CD14-positive monocyte (primary cell): ENCODE measurements at regions not wholly inside any gene's neighbourhood (a gene's known extent, or its start where the extent isn't known, plus 50 kb on each side); places are given as distances from the start of the nearest gene placed in this dataset.

Source experiments
- DNase-seq, 3 donors: peaks; one replicate each; pipeline ENCODE4 v3.0.0-alpha.2; 2011 to 2022
- H2AFZ ChIP-seq: 2 replicates; pipeline ENCODE4 v1.6.0; 2012; ENCODE audit warnings: mild to moderate bottlenecking, low read depth, low read length, inconsistent platforms; ENCODE audit not compliant: insufficient read depth, poor library complexity, severe bottlenecking
- H3K27ac ChIP-seq, 2 donors: 1 replicate in 1 of 2; 2 replicates in 1 of 2; pipeline ENCODE4 v1.5.1; 2012 to 2013; ENCODE audit warnings: low read length in 2 of 2, control low read depth in 1 of 2, inconsistent platforms in 1 of 2, low read depth in 1 of 2, mild to moderate bottlenecking in 1 of 2
- H3K27me3 ChIP-seq, 2 donors: one replicate each; pipeline versions ENCODE4 v1.6.0 to v1.6.1; 2011 to 2013; ENCODE audit warnings: low read length in 2 of 2; ENCODE audit not compliant: control insufficient read depth in 2 of 2, insufficient read depth in 2 of 2
- H3K36me3 ChIP-seq, 2 donors: replicated peaks in 1 of 2; 1 replicate in 1 of 2; 2 replicates in 1 of 2; pipeline versions ENCODE4 v1.5.1 to v1.6.1; 2012 to 2013; ENCODE audit warnings: low read length in 2 of 2, control low read depth in 1 of 2, inconsistent platforms in 1 of 2, mild to moderate bottlenecking in 1 of 2; ENCODE audit not compliant: insufficient read depth in 2 of 2, control insufficient read depth in 1 of 2
- H3K4me1 ChIP-seq, 2 donors: 1 replicate in 1 of 2; 2 replicates in 1 of 2; pipeline versions ENCODE4 v1.5.1 to v1.6.1; 2012 to 2013; ENCODE audit warnings: low read length in 2 of 2, control low read depth in 1 of 2, inconsistent platforms in 1 of 2, mild to moderate bottlenecking in 1 of 2, moderate library complexity in 1 of 2; ENCODE audit not compliant: insufficient read depth in 2 of 2, control insufficient read depth in 1 of 2
- H3K4me2 ChIP-seq: replicated peaks from 2 replicates; pipeline ENCODE3; 2012; ENCODE audit warnings: low read length, moderate library complexity, mild to moderate bottlenecking; ENCODE audit not compliant: poor library complexity, severe bottlenecking; ENCODE audit errors: extremely low read depth
- H3K4me3 ChIP-seq, 3 experiments: fragments of 200-600 bp in 1 of 3; sonication (generic) in 1 of 3; replicated peaks in 1 of 3; 1 replicate in 2 of 3; 2 replicates in 1 of 3; pipeline ENCODE4 v1.5.1; 2011 to 2013; ENCODE audit warnings: low read length in 3 of 3, mild to moderate bottlenecking in 3 of 3, control low read depth in 2 of 3, low read depth in 2 of 3, inconsistent platforms in 1 of 3, moderate library complexity in 1 of 3
- H3K79me2 ChIP-seq: 2 replicates; pipeline ENCODE4 v1.6.0; 2012; ENCODE audit warnings: mild to moderate bottlenecking, control low read depth, inconsistent platforms, low read length, moderate library complexity; ENCODE audit not compliant: insufficient read depth
- H3K9ac ChIP-seq: 2 replicates; pipeline ENCODE4 v1.6.0; 2017; ENCODE audit warnings: low read length, mild to moderate bottlenecking; ENCODE audit not compliant: insufficient read depth, poor library complexity, severe bottlenecking
- H3K9me3 ChIP-seq, 2 donors: replicated peaks in 1 of 2; 1 replicate in 1 of 2; 2 replicates in 1 of 2; pipeline versions ENCODE4 v1.5.1 to v1.6.1; 2012 to 2013; ENCODE audit warnings: low read length in 2 of 2, control low read depth in 1 of 2; ENCODE audit not compliant: control insufficient read depth in 1 of 2, insufficient read depth in 1 of 2
- H4K20me1 ChIP-seq: 2 replicates; pipeline ENCODE4 v1.6.0; 2012; ENCODE audit warnings: mild to moderate bottlenecking, low read length, control low read depth, moderate library complexity; ENCODE audit not compliant: insufficient read depth
- H3K27ac Mint-ChIP-seq, 7 donors: one replicate each; pipeline ENCODE4 v1.8.0; 2020; ENCODE audit warnings: mild to moderate bottlenecking in 7 of 7, mixed read lengths in 7 of 7, moderate library complexity in 6 of 7, inconsistent platforms in 2 of 7
- H3K27me3 Mint-ChIP-seq, 3 donors: one replicate each; pipeline ENCODE4 v1.8.0; 2021 to 2022; ENCODE audit warnings: low read depth in 3 of 3, mild to moderate bottlenecking in 3 of 3, mixed read lengths in 3 of 3, moderate library complexity in 3 of 3, inconsistent platforms in 1 of 3
- H3K36me3 Mint-ChIP-seq, 2 donors: one replicate each; pipeline ENCODE4 v1.8.0; 2020; ENCODE audit warnings: mixed read lengths in 2 of 2, inconsistent platforms in 1 of 2, mild to moderate bottlenecking in 1 of 2
- H3K4me1 Mint-ChIP-seq: one replicate; pipeline ENCODE4 v1.8.0; 2020; ENCODE audit warnings: mild to moderate bottlenecking, mixed read lengths
- H3K4me3 Mint-ChIP-seq, 2 donors: one replicate each; pipeline ENCODE4 v1.8.0; 2020; ENCODE audit warnings: mild to moderate bottlenecking in 2 of 2, mixed read lengths in 2 of 2, moderate library complexity in 1 of 2
- H3K9me3 Mint-ChIP-seq, 7 donors: one replicate each; pipeline ENCODE4 v1.8.0; 2020 to 2022; ENCODE audit warnings: mixed read lengths in 7 of 7, mild to moderate bottlenecking in 6 of 7, moderate library complexity in 6 of 7, inconsistent platforms in 2 of 7
- WGBS: methylation state at CpG from one replicate; pipeline ENCODE4 v1.1.5; 2013; ENCODE audit warnings: missing lambda C conversion rate; ENCODE audit not compliant: insufficient coverage; 5-methylcytosine and 5-hydroxymethylcytosine counted together
- intact Hi-C, 2 donors: fragments of 100-400 bp; cut with micrococcal nuclease; formaldehyde crosslinking; loops; one replicate each; pipeline versions ENCODE4 v1.15.0 to v1.15.1; 2023
- TF ChIP-seq, protein P1 (sequence below): fragments of 200-600 bp; IDR thresholded peaks from one replicate; pipeline ENCODE4 v1.8.0; 2022; ENCODE audit warnings: antibody characterized with exemption, mild to moderate bottlenecking

DNA sequence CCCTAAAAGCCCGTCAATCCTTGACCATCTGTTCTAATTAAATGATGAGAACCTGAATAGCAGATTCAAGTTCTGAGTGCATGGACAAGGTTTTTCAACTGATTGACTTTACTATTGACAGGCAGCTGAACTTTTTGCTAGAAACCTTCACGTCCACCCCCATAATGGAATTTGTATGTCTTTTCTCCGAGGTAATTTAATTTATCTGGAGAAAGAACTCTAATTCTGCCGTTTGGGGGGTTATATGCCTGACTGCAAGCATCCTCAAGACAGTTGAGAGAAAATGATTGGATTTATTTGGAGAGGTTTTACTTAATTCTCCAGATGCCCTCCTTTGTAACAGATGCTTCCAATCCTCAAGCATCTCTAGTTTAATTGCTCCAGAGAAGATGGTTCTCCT is 1053.4 kb upstream of the AUTS2 start:
- intact Hi-C loops, result no loop called here
- H3K27me3 Mint-ChIP-seq, result no peaks in the 10 kb centered on the region
- peaks cover 2 to 11% (median 8%) of the 10 kb centered on the region in 7 donors for H3K9me3 Mint-ChIP-seq
- H3K79me2 ChIP-seq, result no peaks in the 10 kb centered on the region
- no peak for DNase-seq
- no peaks in the 10 kb centered on the region for H3K36me3 Mint-ChIP-seq
- no peak overlapping the region for H3K4me3 Mint-ChIP-seq
- no peak overlapping the region for H3K27ac ChIP-seq
- H4K20me1 ChIP-seq, result no peaks in the 10 kb centered on the region
- H3K9ac ChIP-seq, result no peak overlapping the region
- no peaks in the 10 kb centered on the region for H3K27me3 ChIP-seq
- H3K27ac Mint-ChIP-seq, result no peak overlapping the region
- TF ChIP-seq, protein P1, sequence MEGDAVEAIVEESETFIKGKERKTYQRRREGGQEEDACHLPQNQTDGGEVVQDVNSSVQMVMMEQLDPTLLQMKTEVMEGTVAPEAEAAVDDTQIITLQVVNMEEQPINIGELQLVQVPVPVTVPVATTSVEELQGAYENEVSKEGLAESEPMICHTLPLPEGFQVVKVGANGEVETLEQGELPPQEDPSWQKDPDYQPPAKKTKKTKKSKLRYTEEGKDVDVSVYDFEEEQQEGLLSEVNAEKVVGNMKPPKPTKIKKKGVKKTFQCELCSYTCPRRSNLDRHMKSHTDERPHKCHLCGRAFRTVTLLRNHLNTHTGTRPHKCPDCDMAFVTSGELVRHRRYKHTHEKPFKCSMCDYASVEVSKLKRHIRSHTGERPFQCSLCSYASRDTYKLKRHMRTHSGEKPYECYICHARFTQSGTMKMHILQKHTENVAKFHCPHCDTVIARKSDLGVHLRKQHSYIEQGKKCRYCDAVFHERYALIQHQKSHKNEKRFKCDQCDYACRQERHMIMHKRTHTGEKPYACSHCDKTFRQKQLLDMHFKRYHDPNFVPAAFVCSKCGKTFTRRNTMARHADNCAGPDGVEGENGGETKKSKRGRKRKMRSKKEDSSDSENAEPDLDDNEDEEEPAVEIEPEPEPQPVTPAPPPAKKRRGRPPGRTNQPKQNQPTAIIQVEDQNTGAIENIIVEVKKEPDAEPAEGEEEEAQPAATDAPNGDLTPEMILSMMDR, result no peak
- no peak overlapping the region for H3K4me3 ChIP-seq
- H3K4me2 ChIP-seq, result no peak overlapping the region
- no peaks in the 10 kb centered on the region for H3K4me1 ChIP-seq
- no peak overlapping the region for H2AFZ ChIP-seq
- WGBS, result no CpG with 5 or more reads among the region's 4 CpGs
- H3K36me3 ChIP-seq, result no peaks in the 10 kb centered on the region
- H3K9me3 ChIP-seq, result peaks cover 7 to 11% of the 10 kb centered on the region in 2 donors
- H3K4me1 Mint-ChIP-seq, result no peaks in the 10 kb centered on the region

DNA sequence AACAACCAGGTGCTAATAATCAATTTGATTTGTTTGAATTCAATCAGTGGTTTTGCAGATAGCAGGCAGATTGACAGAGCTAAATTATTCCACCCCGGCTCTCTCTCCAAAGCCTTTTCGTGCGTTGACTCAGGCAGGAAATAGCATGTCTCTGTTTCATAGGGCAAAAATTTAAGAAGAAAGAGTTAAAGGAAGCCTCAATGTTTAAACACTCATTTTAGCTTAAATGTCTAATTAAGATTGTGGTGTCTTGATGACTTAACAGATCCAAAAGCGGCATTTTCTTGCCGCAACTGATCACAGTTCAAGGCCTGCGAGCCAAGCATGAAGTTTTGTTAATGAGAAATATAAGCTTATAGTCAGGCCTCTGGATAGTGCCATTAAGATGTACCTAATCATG is 1051.1 kb upstream of the AUTS2 start:
- Histone ChIP-seq H3K9me3 (peaks cover 7 to 11% of the 10 kb centered on the region in 2 donors), H3K36me3 (no peaks in the 10 kb centered on the region), H3K9ac (no peak overlapping the region), H3K4me1 (no peaks in the 10 kb centered on the region), H4K20me1 (no peaks in the 10 kb centered on the region), H2AFZ (no peak overlapping the region), H3K79me2 (no peaks in the 10 kb centered on the region), H3K4me3 (no peak overlapping the region), H3K27ac (no peak overlapping the region), H3K4me2 (no peak overlapping the region), H3K27me3 (no peaks in the 10 kb centered on the region)
- Mint-ChIP-seq H3K27ac (no peak overlapping the region), H3K4me1 (no peaks in the 10 kb centered on the region), H3K36me3 (no peaks in the 10 kb centered on the region), H3K9me3 (peaks cover 2 to 12% (median 9%) of the 10 kb centered on the region in 7 donors), H3K4me3 (no peak overlapping the region), H3K27me3 (no peaks in the 10 kb centered on the region)
- WGBS, result 100% methylated on average over 3 of the region's 6 CpGs
- intact Hi-C loops, result no loop called here
- TF ChIP-seq, protein P1, result no peak
- DNase-seq, result no peak
